B cell (primary cell): ENCODE measurements at regions not wholly inside any gene's neighbourhood (a gene's known extent, or its start where the extent isn't known, plus 50 kb on each side); places are given as distances from the start of the nearest gene placed in this dataset.

Source experiments
- CTCF ChIP-seq: fragments of 200-600 bp; IDR thresholded peaks from one replicate; pipeline ENCODE4 v1.8.0; 2022; ENCODE audit warnings: antibody characterized with exemption, mild to moderate bottlenecking
- EZH2 ChIP-seq: IDR thresholded peaks from 2 replicates; pipeline ENCODE4 v1.6.1; 2012; ENCODE audit warnings: borderline replicate concordance, low read depth, mild to moderate bottlenecking, moderate library complexity, low read length; ENCODE audit not compliant: insufficient read depth, poor library complexity, severe bottlenecking

- TF ChIP-seq CTCF (no peak), EZH2 (no peak)
Measured at GRCh38 chr5:50292735-50293394, 148.2 kb downstream of the EMB start.
